ENCODE measurements at regions not wholly inside any gene's neighbourhood (a gene's known extent, or its start where the extent isn't known, plus 50 kb on each side); places are given as distances from the start of the nearest gene placed in this dataset.

- Histone ChIP-seq H3K79me2 (ENCODE audit: insufficient read depth, low read length) (no peaks in the 10 kb centered on the region), H3K27me3 (ENCODE audit: insufficient read depth, low read length) (no peaks in the 10 kb centered on the region), H3K4me2 (ENCODE audit: insufficient read depth, insufficient read length, low read length) (no peak overlapping the region), H2BK15ac (ENCODE audit: low read depth, low read length) (no peak overlapping the region), H3K79me1 (ENCODE audit: insufficient read depth, low read depth, low read length, poor library complexity, severe bottlenecking) (no peaks in the 10 kb centered on the region), H3K56ac (ENCODE audit: insufficient read length, low read depth, low read length) (no peak overlapping the region), H3K9ac (ENCODE audit: extremely low read depth, insufficient read length, low read length) (no peak overlapping the region), H3K27ac (ENCODE audit: insufficient read length, low read depth, low read length) (no peak overlapping the region), H2BK5ac (ENCODE audit: insufficient read length, low read length) (no peak overlapping the region), H4K8ac (replicated peaks; ENCODE audit: insufficient read length, low read depth, low read length) (no peak overlapping the region), H3K23ac (ENCODE audit: insufficient read length, low read depth, low read length) (no peak overlapping the region), H2BK12ac (ENCODE audit: insufficient read length, low read depth, low read length) (no peak overlapping the region), H3T11ph (ENCODE audit: low read length) (no peak overlapping the region), H3K9me3 (ENCODE audit: control insufficient read depth, low read depth, low read length) (no peaks in the 10 kb centered on the region), H4K91ac (ENCODE audit: insufficient read length, low read depth, low read length) (no peak overlapping the region), H2BK20ac (ENCODE audit: low read depth, low read length, poor library complexity, severe bottlenecking) (no peak overlapping the region), H4K20me1 (ENCODE audit: control insufficient read depth, insufficient read depth, insufficient read length) (no peaks in the 10 kb centered on the region), H2BK120ac (ENCODE audit: low read depth, low read length, poor library complexity, severe bottlenecking) (no peak overlapping the region), H2AFZ (ENCODE audit: low read length) (no peak overlapping the region), H4K5ac (ENCODE audit: insufficient read length, low read depth, low read length) (no peak overlapping the region), H2AK5ac (ENCODE audit: insufficient read length, low read length) (no peak overlapping the region), H3K18ac (ENCODE audit: insufficient read length, low read depth, low read length) (no peak overlapping the region), H3K23me2 (ENCODE audit: insufficient read length, low read depth, low read length, poor library complexity, severe bottlenecking) (no peaks in the 10 kb centered on the region), H3K14ac (ENCODE audit: insufficient read depth, low read length) (no peak overlapping the region), H3K4ac (ENCODE audit: low read depth, low read length) (no peak overlapping the region), H3K4me1 (ENCODE audit: insufficient read depth, low read length) (no peaks in the 10 kb centered on the region)
- Mint-ChIP-seq H3K27ac (no peak overlapping the region), H3K9me3 (peaks cover 0 to 4% of the 10 kb centered on the region in 2 experiments; a peak in 1 of 5 replicates), H3K36me3 (ENCODE audit: insufficient read depth in 1 of 3, low read depth in 3 of 3) (peaks cover 0 to 3% (median 0%) of the 10 kb centered on the region in 3 experiments; a peak in 2 of 7 replicates), H3K4me1 (no peaks in the 10 kb centered on the region), H3K4me3 (no peak overlapping the region), H3K27me3 (ENCODE audit: low read depth) (no peaks in the 10 kb centered on the region; the same call in 1 of the 2 replicates)
- TF ChIP-seq CTCF (conservative IDR thresholded peaks at IDR 0.05) = no peak
- no CpG with 5 or more reads among the region's 5 CpGs for WGBS (ENCODE audit: extremely low coverage, insufficient read length, low lambda C conversion rate)
- DNase-seq = no peak
Observed at GRCh38 chr11:82239498-82239897, 494.2 kb downstream of the FAM181B start.

All from H9 (cell line).